Panc1 (cell line): ENCODE measurements at regions not wholly inside any gene's neighbourhood (a gene's known extent, or its start where the extent isn't known, plus 50 kb on each side); places are given as distances from the start of the nearest gene placed in this dataset.

ENCODE experiments used
- ATAC-seq: fragments of 200-7000 bp; cut with Tn5 transposase; 2 replicates; pipeline ENCODE4 v1.9.1; 2020; ENCODE audit warnings: mild to moderate bottlenecking, moderate library complexity
- BruUV-seq: library from RNA; stranded (reverse); fragments of 400-500 nt; replicated peaks from 2 replicates; lab custom pipeline; 2021; lab: Mats Ljungman, UMichigan
- CTCF ChIA-PET: fragments of 300-600 bp; sonication (Branson Sonifier 250); formaldehyde crosslinking; loops from one replicate; lab custom pipeline; 2022; ENCODE audit warnings: antibody characterized with exemption; lab: Charles Lee
- POLR2A ChIA-PET: fragments of 300-600 bp; sonication (Branson Sonifier 250); formaldehyde crosslinking; loops from one replicate; lab custom pipeline; 2022; ENCODE audit warnings: antibody characterized with exemption; lab: Charles Lee
- DNase-seq: peaks from one replicate; pipeline ENCODE4 v3.0.0-alpha.2; 2010; ENCODE audit warnings: low read depth, low spot score
- H3K27ac ChIP-seq: 2 replicates; pipeline ENCODE4 v1.5.1; 2011; ENCODE audit warnings: mild to moderate bottlenecking, low read length, inconsistent platforms
- H3K27me3 ChIP-seq: fragments of 200-500 bp; sonication (Bioruptor generic); 2 replicates; pipeline ENCODE4 v1.6.0; 2014; ENCODE audit warnings: low read length, inconsistent platforms; ENCODE audit not compliant: control insufficient read depth, insufficient read depth
- H3K36me3 ChIP-seq: fragments of 200-500 bp; sonication (Bioruptor generic); 2 replicates; pipeline ENCODE4 v1.5.1; 2014; ENCODE audit warnings: inconsistent platforms, mild to moderate bottlenecking, low read length, moderate library complexity; ENCODE audit not compliant: control insufficient read depth, insufficient read depth
- H3K4me1 ChIP-seq: 2 replicates; pipeline ENCODE4 v1.5.1; 2011; ENCODE audit warnings: inconsistent platforms, mild to moderate bottlenecking, low read length, moderate library complexity; ENCODE audit not compliant: control insufficient read depth, insufficient read depth
- H3K4me3 ChIP-seq, 2 experiments: 2 replicates each; pipeline ENCODE4 v1.5.1; 2011 to 2012; ENCODE audit warnings: low read depth in 2 of 2, low read length in 2 of 2, mild to moderate bottlenecking in 2 of 2, inconsistent platforms in 1 of 2, moderate library complexity in 1 of 2
- H3K9me3 ChIP-seq: fragments of 200-500 bp; sonication (Bioruptor generic); 2 replicates; pipeline ENCODE4 v1.5.1; 2014; ENCODE audit warnings: low read depth, mild to moderate bottlenecking, inconsistent platforms, low read length, moderate library complexity; ENCODE audit not compliant: control insufficient read depth, insufficient read depth
- POLR2AphosphoS5 ChIP-seq: IDR thresholded peaks from 2 replicates; pipeline ENCODE4 v1.6.1; 2012; ENCODE audit warnings: mild to moderate bottlenecking, low read depth, low read length, moderate library complexity
- SIN3A ChIP-seq: IDR thresholded peaks from 2 replicates; pipeline ENCODE4 v1.6.1; 2012; ENCODE audit warnings: low read depth, mild to moderate bottlenecking, low read length, moderate library complexity, borderline replicate concordance; ENCODE audit not compliant: insufficient read depth
- TCF7L2 ChIP-seq: IDR thresholded peaks from 2 replicates; pipeline ENCODE4 v1.6.1; 2011; ENCODE audit warnings: mild to moderate bottlenecking, low read depth, low read length, inconsistent platforms
- in situ Hi-C: cut with HindIII; loops from 2 replicates; pipeline ENCODE4 v1.10.0; 2016; ENCODE audit warnings: low sequenced_read_pairs, low pct_unique_long_range_greater_than_20kb
- intact Hi-C: fragments of 100-400 bp; cut with micrococcal nuclease; formaldehyde crosslinking; loops from one replicate; pipeline ENCODE4 v1.10.0; 2022; ENCODE audit not compliant: unreplicated experiment
- TF ChIP-seq, protein P1 (sequence below), 2 experiments: IDR thresholded peaks; 2 replicates each; pipeline ENCODE4 v1.6.1; 2011 to 2012; ENCODE audit warnings: low read depth in 2 of 2, control low read depth in 1 of 2, low read length in 1 of 2, mild to moderate bottlenecking in 1 of 2, moderate library complexity in 1 of 2; ENCODE audit not compliant: insufficient read depth in 1 of 2
- TF ChIP-seq, protein P2 (sequence below): fragments of 450-650 bp; IDR thresholded peaks from 2 replicates; pipeline ENCODE4 v1.5.1; 2017; ENCODE audit warnings: mild to moderate bottlenecking

DNA sequence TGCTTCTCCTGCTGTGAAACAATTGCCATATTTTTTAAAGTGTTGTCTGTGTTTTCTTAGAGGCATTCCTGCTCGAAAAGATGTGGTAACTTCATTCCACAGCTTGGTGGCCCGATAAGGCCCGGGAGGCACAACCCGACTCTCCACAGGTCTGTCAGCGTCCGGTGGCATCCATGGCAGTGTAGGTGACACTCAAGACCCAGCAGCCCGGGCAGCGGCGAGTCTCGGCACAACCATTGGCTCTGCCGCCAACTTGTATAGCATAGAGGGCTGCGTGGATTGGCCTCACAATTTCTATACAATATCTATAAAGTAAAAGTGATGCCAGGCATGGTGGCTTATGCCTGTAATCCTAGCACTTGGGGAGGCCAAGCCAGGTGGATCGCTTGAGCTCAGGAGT lies 262.3 kb upstream of the CHRNA7 start:
- ATAC-seq: no peak
- no peak overlapping the region for H3K4me3 ChIP-seq
- H3K36me3 ChIP-seq: no peaks in the 10 kb centered on the region
- BruUV-seq: no TSS peak
- CTCF ChIA-PET: no interaction called here
- H3K4me1 ChIP-seq: no peaks in the 10 kb centered on the region
- H3K27ac ChIP-seq: no peak overlapping the region
- H3K9me3 ChIP-seq: no peaks in the 10 kb centered on the region
- intact Hi-C loops: no loop called here
- TF ChIP-seq TCF7L2 (no peak), POLR2AphosphoS5 (no peak), SIN3A (no peak)
- TF ChIP-seq, protein P1, sequence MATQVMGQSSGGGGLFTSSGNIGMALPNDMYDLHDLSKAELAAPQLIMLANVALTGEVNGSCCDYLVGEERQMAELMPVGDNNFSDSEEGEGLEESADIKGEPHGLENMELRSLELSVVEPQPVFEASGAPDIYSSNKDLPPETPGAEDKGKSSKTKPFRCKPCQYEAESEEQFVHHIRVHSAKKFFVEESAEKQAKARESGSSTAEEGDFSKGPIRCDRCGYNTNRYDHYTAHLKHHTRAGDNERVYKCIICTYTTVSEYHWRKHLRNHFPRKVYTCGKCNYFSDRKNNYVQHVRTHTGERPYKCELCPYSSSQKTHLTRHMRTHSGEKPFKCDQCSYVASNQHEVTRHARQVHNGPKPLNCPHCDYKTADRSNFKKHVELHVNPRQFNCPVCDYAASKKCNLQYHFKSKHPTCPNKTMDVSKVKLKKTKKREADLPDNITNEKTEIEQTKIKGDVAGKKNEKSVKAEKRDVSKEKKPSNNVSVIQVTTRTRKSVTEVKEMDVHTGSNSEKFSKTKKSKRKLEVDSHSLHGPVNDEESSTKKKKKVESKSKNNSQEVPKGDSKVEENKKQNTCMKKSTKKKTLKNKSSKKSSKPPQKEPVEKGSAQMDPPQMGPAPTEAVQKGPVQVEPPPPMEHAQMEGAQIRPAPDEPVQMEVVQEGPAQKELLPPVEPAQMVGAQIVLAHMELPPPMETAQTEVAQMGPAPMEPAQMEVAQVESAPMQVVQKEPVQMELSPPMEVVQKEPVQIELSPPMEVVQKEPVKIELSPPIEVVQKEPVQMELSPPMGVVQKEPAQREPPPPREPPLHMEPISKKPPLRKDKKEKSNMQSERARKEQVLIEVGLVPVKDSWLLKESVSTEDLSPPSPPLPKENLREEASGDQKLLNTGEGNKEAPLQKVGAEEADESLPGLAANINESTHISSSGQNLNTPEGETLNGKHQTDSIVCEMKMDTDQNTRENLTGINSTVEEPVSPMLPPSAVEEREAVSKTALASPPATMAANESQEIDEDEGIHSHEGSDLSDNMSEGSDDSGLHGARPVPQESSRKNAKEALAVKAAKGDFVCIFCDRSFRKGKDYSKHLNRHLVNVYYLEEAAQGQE (IDR thresholded peaks at IDR 0.05; ENCODE audit: insufficient read depth in 1 of 2, low read depth in 2 of 2, low read length in 1 of 2): no peak
- TF ChIP-seq, protein P2, sequence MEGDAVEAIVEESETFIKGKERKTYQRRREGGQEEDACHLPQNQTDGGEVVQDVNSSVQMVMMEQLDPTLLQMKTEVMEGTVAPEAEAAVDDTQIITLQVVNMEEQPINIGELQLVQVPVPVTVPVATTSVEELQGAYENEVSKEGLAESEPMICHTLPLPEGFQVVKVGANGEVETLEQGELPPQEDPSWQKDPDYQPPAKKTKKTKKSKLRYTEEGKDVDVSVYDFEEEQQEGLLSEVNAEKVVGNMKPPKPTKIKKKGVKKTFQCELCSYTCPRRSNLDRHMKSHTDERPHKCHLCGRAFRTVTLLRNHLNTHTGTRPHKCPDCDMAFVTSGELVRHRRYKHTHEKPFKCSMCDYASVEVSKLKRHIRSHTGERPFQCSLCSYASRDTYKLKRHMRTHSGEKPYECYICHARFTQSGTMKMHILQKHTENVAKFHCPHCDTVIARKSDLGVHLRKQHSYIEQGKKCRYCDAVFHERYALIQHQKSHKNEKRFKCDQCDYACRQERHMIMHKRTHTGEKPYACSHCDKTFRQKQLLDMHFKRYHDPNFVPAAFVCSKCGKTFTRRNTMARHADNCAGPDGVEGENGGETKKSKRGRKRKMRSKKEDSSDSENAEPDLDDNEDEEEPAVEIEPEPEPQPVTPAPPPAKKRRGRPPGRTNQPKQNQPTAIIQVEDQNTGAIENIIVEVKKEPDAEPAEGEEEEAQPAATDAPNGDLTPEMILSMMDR: no peak
- in situ Hi-C loops: no loop called here
- DNase-seq: no peak
- POLR2A ChIA-PET: no interaction called here
- no peaks in the 10 kb centered on the region for H3K27me3 ChIP-seq

GRCh38 chr15:31774045-31774444 lies 256.3 kb upstream of the CHRNA7 start:
- POLR2A ChIA-PET: no interaction called here
- Histone ChIP-seq H3K36me3 (no peaks in the 10 kb centered on the region), H3K27ac (no peak overlapping the region), H3K4me1 (no peaks in the 10 kb centered on the region), H3K9me3 (no peaks in the 10 kb centered on the region), H3K4me3 (no peak overlapping the region), H3K27me3 (no peaks in the 10 kb centered on the region)
- ATAC-seq: no peak
- no peak for TF ChIP-seq SIN3A
- BruUV-seq: no TSS peak
- no peak for DNase-seq
- CTCF ChIA-PET: interaction anchor here (0.6 kb wide), 1 partner anchor 137 kb away, joined by 4 read pairs; no protein-coding TSS in a partner anchor
- in situ Hi-C loops: no loop called here
- intact Hi-C loops: no loop called here

DNA sequence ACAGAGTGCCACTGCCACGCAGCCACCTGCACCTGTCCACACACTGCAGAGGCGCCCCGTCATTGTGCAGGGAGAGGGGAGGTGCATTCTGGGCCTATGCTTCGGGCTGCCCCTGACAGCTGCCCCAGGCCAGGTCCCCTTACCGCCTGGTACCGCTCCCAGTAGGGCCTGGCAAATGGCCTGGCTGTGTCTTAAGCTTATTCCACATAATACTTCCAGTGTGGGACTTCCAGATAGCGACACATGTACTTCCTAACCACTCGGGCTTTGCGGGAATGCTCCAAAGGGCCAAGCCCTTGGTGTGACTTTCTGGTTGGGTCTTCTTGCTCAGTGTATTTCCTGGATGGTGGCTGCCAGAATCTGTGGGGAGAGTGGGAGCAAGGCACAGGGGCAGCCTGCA lies 254.3 kb upstream of the CHRNA7 start:
- ChIA-PET CTCF (no interaction called here), POLR2A (no interaction called here)
- no peak for ATAC-seq
- Histone ChIP-seq H3K36me3 (no peaks in the 10 kb centered on the region), H3K27ac (no peak overlapping the region), H3K9me3 (no peaks in the 10 kb centered on the region), H3K4me1 (no peaks in the 10 kb centered on the region), H3K27me3 (no peaks in the 10 kb centered on the region), H3K4me3 (no peak overlapping the region)
- BruUV-seq: no TSS peak
- intact Hi-C loops (no loop called here), in situ Hi-C loops (no loop called here)
- no peak for TF ChIP-seq SIN3A
- TF ChIP-seq, protein P2: no peak
- no peak for TF ChIP-seq TCF7L2
- TF ChIP-seq, protein P1 (IDR thresholded peaks at IDR 0.05; ENCODE audit: insufficient read depth in 1 of 2, low read depth in 2 of 2, low read length in 1 of 2): no peak
- no peak for TF ChIP-seq POLR2AphosphoS5
- DNase-seq: no peak
